Ovary (tissue), 7 donors: ENCODE measurements at regions not wholly inside any gene's neighbourhood (a gene's known extent, or its start where the extent isn't known, plus 50 kb on each side); places are given as distances from the start of the nearest gene placed in this dataset.

ENCODE experiments used
- DNase-seq, 5 donors: peaks; one replicate each; pipeline ENCODE4 v3.0.0-alpha.2; 2019 to 2020
- H3K27ac ChIP-seq, 2 donors: fragments of 200-600 bp; one replicate each; pipeline versions ENCODE4 v1.5.1 to v1.8.0; 2019 to 2022
- H3K27me3 ChIP-seq: fragments of 200-600 bp; one replicate; pipeline ENCODE4 v1.8.0; 2022
- H3K36me3 ChIP-seq: fragments of 200-600 bp; sonication (generic); one replicate; pipeline ENCODE4 v1.5.1; 2019
- H3K4me1 ChIP-seq: one replicate; pipeline ENCODE4 v1.8.1; 2013; ENCODE audit warnings: mild to moderate bottlenecking, moderate library complexity; ENCODE audit not compliant: insufficient read depth
- H3K4me3 ChIP-seq: fragments of 200-600 bp; sonication (generic); one replicate; pipeline ENCODE4 v1.5.1; 2017
- H3K9me3 ChIP-seq, 2 donors: fragments of 200-600 bp in 1 of 2; sonication (generic) in 1 of 2; one replicate each; pipeline versions ENCODE4 v1.5.1 to v1.8.1; 2013 to 2019; ENCODE audit warnings: mild to moderate bottlenecking in 1 of 2, moderate library complexity in 1 of 2
- CTCF ChIP-seq, 3 donors: fragments of 450-650 bp in 2 of 3; fragments of 200-600 bp in 1 of 3; IDR thresholded peaks; one replicate each; pipeline versions ENCODE4 v1.5.1 to v1.8.0; 2016 to 2022; ENCODE audit warnings: antibody characterized with exemption in 3 of 3, mild to moderate bottlenecking in 1 of 3
- EP300 ChIP-seq: sonication (generic); formaldehyde crosslinking; IDR thresholded peaks from one replicate; pipeline ENCODE4 v1.6.1; 2017; ENCODE audit warnings: antibody characterized with exemption
- POLR2A ChIP-seq: fragments of 450-650 bp; IDR thresholded peaks from one replicate; pipeline ENCODE4 v1.6.1; 2017; ENCODE audit warnings: antibody characterized with exemption, mild to moderate bottlenecking, moderate library complexity
- WGBS, 3 donors: extraction: QIAGEN DNeasy Blood & Tissue Kit in 1 of 3; methylation state at CpG; one replicate each; pipeline versions ENCODE4 v1.1.5 to v1.1.7; 2013 to 2017; 5-methylcytosine and 5-hydroxymethylcytosine counted together
- intact Hi-C, 4 donors: fragments of 100-400 bp; cut with DNase I; formaldehyde crosslinking; loops; one replicate each; pipeline versions ENCODE4 v1.11.0 to v1.15.1; 2022 to 2023
- donor health status: DM: no; HTN: no; CAD: no; lungs with moderate emphysema.
- donor health status: DM: no; HTN: no; CAD: no.
- donor health status: Bipolar disorder and iron deficiency.
- donor health status: DM: no; HTN: no; CAD: no.
- donor health status: DM: yes; HTN: yes; CAD: no.

GRCh38 chr22:22084089-22084711, 101.6 kb upstream of the TOP3B start:
- intact Hi-C loops: no loop called here
- Histone ChIP-seq H3K4me3 (no peak overlapping the region), H3K9me3 (no peaks in the 10 kb centered on the region), H3K27me3 (no peaks in the 10 kb centered on the region), H3K27ac (no peak overlapping the region), H3K36me3 (no peaks in the 10 kb centered on the region), H3K4me1 (no peaks in the 10 kb centered on the region)
- WGBS, 3 donors: 34 to 37% (median 36%) methylated on average over 4 of the region's 4 CpGs
- TF ChIP-seq CTCF (IDR thresholded peaks at IDR 0.05) (no peak), EP300 (no peak), POLR2A (no peak)
- no peak for DNase-seq

GRCh38 chr22:22082960-22083359, 100.4 kb upstream of the TOP3B start:
- WGBS, 3 donors: 58 to 60% (median 59%) methylated on average over 5 of the region's 5 CpGs
- Histone ChIP-seq H3K4me3 (no peak overlapping the region), H3K27ac (no peak overlapping the region), H3K4me1 (no peaks in the 10 kb centered on the region), H3K36me3 (no peaks in the 10 kb centered on the region), H3K9me3 (no peaks in the 10 kb centered on the region), H3K27me3 (no peaks in the 10 kb centered on the region)
- no peak for DNase-seq
- intact Hi-C loops: no loop called here
- no peak for TF ChIP-seq EP300
- no peak for TF ChIP-seq POLR2A
- no peak for TF ChIP-seq CTCF (IDR thresholded peaks at IDR 0.05)

- Histone ChIP-seq H3K36me3 (no peaks in the 10 kb centered on the region), H3K9me3 (no peaks in the 10 kb centered on the region), H3K4me3 (no peak overlapping the region), H3K27ac (no peak overlapping the region), H3K4me1 (no peaks in the 10 kb centered on the region), H3K27me3 (no peaks in the 10 kb centered on the region)
- 79 to 88% (median 86%) methylated on average over 1 of the region's 1 CpG for WGBS, 3 donors
- DNase-seq: no peak
- TF ChIP-seq POLR2A (no peak), EP300 (no peak), CTCF (IDR thresholded peaks at IDR 0.05) (no peak)
- intact Hi-C loops: no loop called here
Observed at GRCh38 chr22:22082229-22082835, 99.7 kb upstream of the TOP3B start.

- intact Hi-C loops: no loop called here
- 28 to 53% (median 42%) methylated on average over 2 of the region's 2 CpGs for WGBS, 3 donors
- DNase-seq: no peak
Observed at GRCh38 chr22:22080270-22080669, 97.7 kb upstream of the TOP3B start.

More at GRCh38 chr22:22080270-22080669, 97.7 kb upstream of the TOP3B start:
- Histone ChIP-seq H3K27me3 (no peaks in the 10 kb centered on the region), H3K9me3 (no peaks in the 10 kb centered on the region), H3K36me3 (no peaks in the 10 kb centered on the region), H3K4me1 (no peaks in the 10 kb centered on the region), H3K27ac (no peak overlapping the region), H3K4me3 (no peak overlapping the region)
- TF ChIP-seq CTCF (IDR thresholded peaks at IDR 0.05): no peak
- TF ChIP-seq EP300: no peak
- no peak for TF ChIP-seq POLR2A
